Activated gamma-delta T cell treated with anti-CD3 and anti-CD28 coated beads, Interleukin-2, amount 50 U/mL, for 16 hours (primary cell): ENCODE measurements at regions not wholly inside any gene's neighbourhood (a gene's known extent, or its start where the extent isn't known, plus 50 kb on each side); places are given as distances from the start of the nearest gene placed in this dataset.
"Not testable (repeated sequence)": the region's sequence is repeated elsewhere in the genome, so short reads cannot be mapped to it uniquely, and the experiment has no call there.

Experiments
- DNase-seq: peaks from one replicate; pipeline ENCODE4 v3.0.0-alpha.2; 2020; ENCODE audit warnings: low read depth

- DNase-seq = no peak
Measured at GRCh38 chr2:16750175-16750924, 84.7 kb upstream of the CYRIA start.

DNA sequence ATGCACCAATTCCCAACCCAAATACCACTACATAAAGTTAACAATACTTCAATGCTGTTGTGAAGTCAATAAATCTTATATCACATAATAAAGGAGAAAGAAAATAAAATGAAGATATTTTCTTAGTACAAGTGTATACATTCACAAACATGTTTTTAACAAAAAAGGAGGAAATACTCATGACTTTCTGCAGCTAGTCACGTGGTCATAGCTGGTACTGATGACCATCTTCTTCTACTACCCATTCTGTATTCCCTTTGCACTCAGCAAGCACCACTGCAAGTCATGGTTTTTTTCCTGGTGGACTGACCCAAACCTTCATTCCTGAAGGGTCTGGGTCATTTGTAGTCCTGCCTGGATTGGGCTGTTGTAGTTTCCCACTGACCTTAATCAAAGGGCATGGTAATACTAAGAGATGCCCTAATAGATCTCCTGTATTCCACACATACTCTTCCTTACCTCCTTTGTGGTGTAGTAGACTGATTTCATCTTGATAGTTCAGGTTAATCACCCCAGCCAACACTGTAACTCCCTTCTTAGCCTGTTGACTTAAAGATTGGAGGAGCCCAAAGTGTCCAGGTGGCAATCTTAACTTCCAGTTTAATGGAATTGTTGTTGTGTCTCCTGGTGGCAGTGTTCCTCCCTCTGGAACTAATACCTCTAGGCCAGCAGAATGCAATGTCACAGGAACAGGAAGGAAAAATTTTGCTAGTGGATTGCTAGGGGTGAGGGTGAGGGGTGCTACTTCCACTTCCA, 83.1 kb upstream of the CYRIA start:
- not testable (repeated sequence) for DNase-seq

DNA sequence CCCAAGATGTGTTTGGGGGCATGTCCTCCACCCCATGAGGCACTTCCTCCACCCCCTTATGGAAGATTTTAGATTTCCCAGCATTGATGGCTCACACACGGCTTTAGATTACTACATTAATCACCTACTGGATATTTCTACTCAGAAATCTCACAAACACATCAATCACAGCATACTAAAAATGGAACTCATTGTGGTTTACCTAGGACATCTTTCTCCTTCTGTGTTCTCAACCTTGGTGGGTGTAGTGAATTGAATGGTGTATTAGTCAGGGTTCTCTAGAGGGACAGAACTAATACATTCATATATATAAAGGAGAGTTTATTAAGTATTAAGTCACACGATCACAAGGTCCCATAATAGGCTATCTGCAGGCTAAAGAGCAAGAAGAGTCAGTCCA, 82.1 kb upstream of the CYRIA start:
- DNase-seq = no peak

DNA sequence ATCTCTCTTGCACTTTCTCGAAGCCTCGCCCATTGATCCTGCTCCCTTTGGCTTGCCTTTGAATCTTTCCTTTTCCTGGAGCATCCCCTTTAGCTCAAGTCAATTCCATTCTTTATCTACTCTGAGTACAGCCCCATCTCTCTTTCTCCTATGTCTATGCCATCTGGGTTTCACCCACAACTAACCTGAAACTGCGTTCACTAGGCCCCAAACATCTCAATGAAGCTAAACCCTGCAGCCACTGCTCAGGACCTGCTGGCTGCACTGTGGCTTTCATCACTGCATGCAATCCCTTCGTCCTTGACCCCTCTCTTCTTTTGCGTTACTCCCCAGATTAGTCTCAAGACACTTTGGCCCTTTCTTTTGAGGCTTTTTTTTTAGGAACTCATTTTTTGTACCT, 81.6 kb upstream of the CYRIA start:
- no peak for DNase-seq

- DNase-seq = no peak
Measured at GRCh38 chr2:16746833-16747232, 81.2 kb upstream of the CYRIA start.

GRCh38 chr2:16746329-16746728, 80.7 kb upstream of the CYRIA start:
- no peak for DNase-seq

DNA sequence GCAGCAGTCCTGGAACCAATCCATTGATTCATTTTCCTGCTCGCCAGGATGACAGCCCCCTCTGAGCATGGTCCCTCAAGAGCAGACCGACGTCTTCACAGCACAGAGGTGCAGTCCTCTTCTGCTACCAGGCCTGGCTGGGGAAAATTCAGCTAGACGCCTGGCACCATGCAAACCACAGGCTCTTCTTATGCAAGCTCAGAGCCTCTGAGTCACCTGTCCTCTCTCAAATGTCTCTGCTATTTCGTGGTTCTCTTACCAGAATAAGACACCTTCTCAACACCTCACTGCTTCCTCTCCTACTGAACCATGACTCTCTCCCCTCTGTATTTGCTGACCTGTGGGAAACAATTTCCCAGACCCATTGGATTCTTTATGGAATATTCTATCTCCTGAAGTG, 79.8 kb upstream of the CYRIA start:
- no peak for DNase-seq

DNA sequence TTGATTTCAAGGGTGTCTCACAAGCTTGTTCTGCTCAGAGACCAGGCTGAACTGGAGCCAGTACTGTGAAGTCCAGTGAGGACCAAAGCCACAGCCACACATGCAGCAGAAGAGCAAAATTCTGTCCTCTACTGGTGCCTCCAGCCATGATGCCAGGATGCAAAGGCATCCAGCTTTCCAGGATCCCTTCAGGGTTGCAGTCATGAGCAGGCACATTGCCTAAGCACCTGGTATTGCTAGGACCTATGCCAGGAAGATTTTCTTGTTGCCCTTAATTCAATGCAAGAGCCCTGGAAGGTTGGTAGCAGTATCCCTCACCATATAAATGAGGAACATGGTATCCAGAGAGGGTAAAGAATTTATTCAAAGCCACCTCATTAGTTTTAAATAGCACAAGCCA, 78.9 kb upstream of the CYRIA start:
- DNase-seq = no peak

GRCh38 chr2:16742026-16742425, 76.4 kb upstream of the CYRIA start:
- no peak for DNase-seq

DNA sequence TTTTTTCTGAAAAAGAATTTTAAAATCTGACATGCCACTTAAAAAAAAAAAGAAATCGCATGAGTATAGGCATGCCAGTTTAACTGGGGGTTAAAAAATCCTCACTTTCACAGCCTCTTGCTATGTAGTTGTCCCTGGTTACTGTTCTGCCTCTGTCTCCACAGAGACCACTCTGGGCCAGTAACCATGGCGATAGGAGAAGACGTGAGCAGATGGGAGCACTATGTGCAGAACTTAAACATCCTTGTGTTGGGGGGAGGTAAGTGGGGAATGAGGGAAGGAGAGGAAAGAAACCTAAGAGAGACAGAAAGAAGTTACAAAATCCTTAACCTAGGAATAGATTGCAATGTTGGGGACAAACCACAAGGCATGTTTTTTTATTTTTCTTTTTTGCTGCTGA, 75.9 kb upstream of the CYRIA start:
- no peak for DNase-seq

- no peak for DNase-seq
Measured at GRCh38 chr2:16739778-16740581, 74.3 kb upstream of the CYRIA start.

- no peak for DNase-seq
Measured at GRCh38 chr2:16738361-16739225, 73.0 kb upstream of the CYRIA start.

- no peak for DNase-seq
Measured at GRCh38 chr2:16737812-16738211, 72.2 kb upstream of the CYRIA start.

DNA sequence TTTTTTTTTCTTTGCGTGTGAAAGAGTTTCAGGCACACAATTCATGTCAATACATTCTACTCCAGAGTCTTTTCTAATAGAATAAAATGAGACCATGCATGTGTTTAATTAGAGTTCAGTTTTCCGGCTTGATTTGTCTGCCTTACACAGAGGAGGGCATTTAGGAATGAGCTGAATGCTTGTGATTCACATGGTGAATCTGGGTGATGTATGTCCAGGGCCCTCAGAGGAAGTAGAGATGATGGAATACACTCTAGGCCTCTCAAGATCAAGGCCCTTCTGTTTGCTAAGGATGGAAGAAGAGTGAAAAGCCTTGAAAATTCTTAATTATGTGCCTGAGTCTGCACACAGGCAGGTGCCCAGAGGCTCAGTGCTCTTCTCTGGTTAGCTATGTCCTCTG, 71.0 kb upstream of the CYRIA start:
- DNase-seq = no peak

DNA sequence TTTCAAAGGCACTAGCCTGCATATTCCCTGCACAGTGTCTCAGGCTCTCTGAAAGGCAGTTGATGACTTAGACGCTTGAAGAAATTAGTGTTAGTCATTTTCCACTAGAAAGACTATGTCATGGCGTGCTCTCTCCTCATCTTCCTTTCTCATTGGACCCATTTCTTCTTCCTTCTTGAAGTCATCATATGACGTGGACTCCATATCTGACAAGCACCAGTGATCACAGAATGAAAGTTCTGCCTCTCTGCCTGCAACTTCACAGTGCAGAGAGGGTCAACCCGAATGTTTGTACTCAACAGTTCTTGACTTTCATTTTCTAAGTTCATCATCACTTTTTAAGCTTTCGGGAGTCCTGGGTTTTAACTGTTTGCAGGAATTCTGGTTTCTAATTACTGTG, 63.7 kb upstream of the CYRIA start:
- DNase-seq = no peak

DNA sequence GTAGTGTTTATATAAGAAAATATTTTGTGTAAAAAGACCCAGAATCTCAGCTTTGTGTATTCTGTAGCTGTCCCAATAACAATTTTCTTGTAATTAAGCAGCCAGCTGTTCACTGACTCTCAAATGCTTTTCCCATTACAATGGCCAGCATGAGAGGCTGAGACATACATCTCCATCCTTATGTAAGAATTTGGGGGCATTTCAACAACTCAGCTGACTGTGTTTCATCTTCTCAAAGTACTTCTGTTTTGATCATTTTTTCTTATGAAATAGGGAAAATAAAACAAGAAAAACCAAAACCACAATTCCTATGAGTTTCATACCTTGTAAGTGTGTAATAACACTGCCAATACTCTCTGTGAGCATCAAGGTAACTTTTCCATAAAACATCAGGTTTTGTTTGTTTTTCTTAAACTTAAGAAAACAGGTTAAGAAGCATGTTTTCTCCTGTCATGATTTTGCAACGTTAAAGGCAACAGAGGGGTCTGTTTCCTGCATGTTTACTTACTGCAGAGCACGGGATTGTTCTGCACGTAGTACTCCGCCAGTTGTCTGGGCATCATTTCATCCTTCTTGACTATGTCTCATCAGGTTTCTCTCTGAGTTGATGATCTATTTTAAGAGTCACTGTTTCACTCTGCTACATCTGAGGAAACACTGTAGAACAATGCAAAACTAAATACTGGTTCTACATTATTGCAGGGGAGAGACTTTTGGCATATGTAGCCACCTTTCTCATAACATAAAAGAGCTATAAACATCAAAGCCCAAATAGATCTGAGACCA, 62.9 kb upstream of the CYRIA start:
- DNase-seq = no peak

- not testable (repeated sequence) for DNase-seq
Measured at GRCh38 chr2:16727849-16728248, 62.2 kb upstream of the CYRIA start.

- DNase-seq = no peak
Measured at GRCh38 chr2:16727256-16727655, 61.6 kb upstream of the CYRIA start.

DNA sequence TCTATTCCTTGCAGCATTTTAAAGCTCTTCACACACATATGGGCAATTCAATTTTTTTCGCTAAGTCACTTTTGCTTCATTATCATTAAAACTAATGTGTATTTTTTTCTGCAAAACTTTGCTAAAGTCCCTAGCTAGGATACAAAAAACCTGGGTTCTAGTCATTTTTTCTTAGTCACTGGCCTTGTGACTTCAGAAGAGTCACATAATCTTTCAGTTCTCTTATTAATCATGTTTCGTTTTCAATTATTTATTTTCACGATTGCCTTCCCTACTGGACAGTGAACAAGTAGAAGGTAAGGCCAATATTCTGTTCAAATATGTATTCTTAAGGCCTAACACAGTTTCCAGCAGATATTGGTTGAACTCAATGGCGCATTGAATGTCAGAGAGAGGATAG, 60.9 kb upstream of the CYRIA start:
- DNase-seq = no peak

DNA sequence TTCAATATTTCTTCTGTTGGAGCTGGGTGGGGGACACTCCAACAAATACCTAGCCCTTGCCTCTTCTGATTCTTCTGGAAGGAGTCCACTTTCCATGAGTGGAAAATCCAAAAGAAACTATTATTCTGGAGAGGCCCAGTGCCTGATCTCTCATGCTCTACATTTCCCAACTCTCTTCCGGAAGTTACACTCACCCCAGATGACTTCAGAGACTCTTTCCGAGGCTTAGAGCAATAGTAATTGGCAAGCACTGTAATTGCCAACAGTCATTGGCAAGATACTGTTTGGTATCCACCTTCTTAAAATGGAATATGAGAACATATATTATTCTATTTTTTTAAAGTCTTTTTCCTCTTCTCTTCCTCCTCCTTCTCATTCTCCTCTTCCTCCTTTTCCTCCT, 60.5 kb upstream of the CYRIA start:
- DNase-seq = no peak

GRCh38 chr2:16725549-16725948, 59.9 kb upstream of the CYRIA start:
- no peak for DNase-seq
